ENCODE measurements at regions not wholly inside any gene's neighbourhood (a gene's known extent, or its start where the extent isn't known, plus 50 kb on each side); places are given as distances from the start of the nearest gene placed in this dataset.

- POLR2A ChIA-PET (ENCODE audit: low non-redundant PET), result no interaction called here
- H3K4me3 ChIP-seq (ENCODE audit: low read depth, low read length, poor library complexity, severe bottlenecking), result no peak overlapping the region
- no peak for TF ChIP-seq EZH2 (IDR thresholded peaks at IDR 0.05; ENCODE audit: borderline replicate concordance, low read depth, low read length, poor library complexity, severe bottlenecking)
- TF ChIP-seq CTCF (conservative IDR thresholded peaks at IDR 0.05; ENCODE audit: low read depth, low read length), result no peak
- no peak for DNase-seq (ENCODE audit: low spot score)
- no peaks in the 10 kb centered on the region for H3K9me3 ChIP-seq (ENCODE audit: low read depth, low read length, poor library complexity, severe bottlenecking)
- no peaks in the 10 kb centered on the region for H3K36me3 ChIP-seq (ENCODE audit: insufficient read depth, low read length, poor library complexity, severe bottlenecking)
- H3K27ac ChIP-seq (ENCODE audit: low read depth, low read length, poor library complexity, severe bottlenecking), result no peak overlapping the region
- no TSS peak for BruUV-seq (replicated peaks)
- CTCF ChIA-PET, result no interaction called here
- intact Hi-C loops (cut with micrococcal nuclease; ENCODE audit: unreplicated experiment), result no loop called here
- H3K27me3 ChIP-seq (replicated peaks; ENCODE audit: insufficient read depth, low read depth, low read length, poor library complexity), result no peaks in the 10 kb centered on the region
- H3K4me1 ChIP-seq (ENCODE audit: insufficient read depth, low read length, poor library complexity, severe bottlenecking), result peaks cover 27% of the 10 kb centered on the region
Observed at GRCh38 chr12:65653946-65654629, 170.2 kb upstream of the HMGA2 start.

- BruUV-seq (replicated peaks), result no TSS peak
- intact Hi-C loops (cut with micrococcal nuclease; ENCODE audit: unreplicated experiment), result no loop called here
- no peak for DNase-seq (ENCODE audit: low spot score)
- ChIA-PET CTCF (no interaction called here), POLR2A (ENCODE audit: low non-redundant PET) (no interaction called here)
- H3K36me3 ChIP-seq (ENCODE audit: insufficient read depth, low read length, poor library complexity, severe bottlenecking), result no peaks in the 10 kb centered on the region
- peaks cover 22% of the 10 kb centered on the region for H3K4me1 ChIP-seq (ENCODE audit: insufficient read depth, low read length, poor library complexity, severe bottlenecking)
- no peaks in the 10 kb centered on the region for H3K27me3 ChIP-seq (replicated peaks; ENCODE audit: insufficient read depth, low read depth, low read length, poor library complexity)
- TF ChIP-seq EZH2 (IDR thresholded peaks at IDR 0.05; ENCODE audit: borderline replicate concordance, low read depth, low read length, poor library complexity, severe bottlenecking), result no peak
- TF ChIP-seq CTCF (conservative IDR thresholded peaks at IDR 0.05; ENCODE audit: low read depth, low read length), result no peak
- H3K4me3 ChIP-seq (ENCODE audit: low read depth, low read length, poor library complexity, severe bottlenecking), result no peak overlapping the region
- no peak overlapping the region for H3K27ac ChIP-seq (ENCODE audit: low read depth, low read length, poor library complexity, severe bottlenecking)
- H3K9me3 ChIP-seq (ENCODE audit: low read depth, low read length, poor library complexity, severe bottlenecking), result no peaks in the 10 kb centered on the region
Observed at GRCh38 chr12:65655074-65655493, 169.2 kb upstream of the HMGA2 start.

- Histone ChIP-seq H3K9me3 (ENCODE audit: low read depth, low read length, poor library complexity, severe bottlenecking) (no peaks in the 10 kb centered on the region), H3K4me3 (ENCODE audit: low read depth, low read length, poor library complexity, severe bottlenecking) (no peak overlapping the region), H3K27ac (ENCODE audit: low read depth, low read length, poor library complexity, severe bottlenecking) (no peak overlapping the region), H3K27me3 (replicated peaks; ENCODE audit: insufficient read depth, low read depth, low read length, poor library complexity) (no peaks in the 10 kb centered on the region), H3K36me3 (ENCODE audit: insufficient read depth, low read length, poor library complexity, severe bottlenecking) (no peaks in the 10 kb centered on the region), H3K4me1 (ENCODE audit: insufficient read depth, low read length, poor library complexity, severe bottlenecking) (peaks cover 22% of the 10 kb centered on the region)
- intact Hi-C loops (cut with micrococcal nuclease; ENCODE audit: unreplicated experiment), result loop anchor here (2.0 kb wide), 1 partner anchor 410 kb away; no protein-coding TSS in a partner anchor
- ChIA-PET CTCF (no interaction called here), POLR2A (ENCODE audit: low non-redundant PET) (no interaction called here)
- TF ChIP-seq CTCF (conservative IDR thresholded peaks at IDR 0.05; ENCODE audit: low read depth, low read length), result no peak
- no TSS peak for BruUV-seq (replicated peaks)
- no peak for DNase-seq (ENCODE audit: low spot score)
Observed at GRCh38 chr12:65656156-65656882, 168.0 kb upstream of the HMGA2 start.
